Keratinocyte (primary cell): ENCODE measurements at regions not wholly inside any gene's neighbourhood (a gene's known extent, or its start where the extent isn't known, plus 50 kb on each side); places are given as distances from the start of the nearest gene placed in this dataset.
A peak's percentile ranks its signal among the peaks of the same experiment; 100 is the strongest.

Source experiments
- DNase-seq: peaks from one replicate; pipeline ENCODE4 v3.0.0-alpha.2; 2011; ENCODE audit warnings: low read depth, missing footprints, low spot score
- FAIRE-seq: peaks from 2 replicates; lab custom pipeline; 2011; peaks lifted over from hg19 to GRCh38; lab: Jason Lieb, UNC
- H2AFZ ChIP-seq: 2 replicates; pipeline ENCODE4 v1.6.0; 2012; ENCODE audit warnings: low read length, control low read depth, inconsistent platforms; ENCODE audit not compliant: control insufficient read depth
- H3K27ac ChIP-seq: 2 replicates; pipeline ENCODE4 v1.5.1; 2011; ENCODE audit warnings: low read length; ENCODE audit not compliant: control insufficient read depth, insufficient read depth
- H3K27me3 ChIP-seq: 3 replicates; pipeline ENCODE4 v1.6.0; 2011; ENCODE audit warnings: low read length; ENCODE audit not compliant: control insufficient read depth, insufficient read depth; ENCODE audit errors: extremely low read depth
- H3K36me3 ChIP-seq, 2 experiments: 2 replicates in 1 of 2; 3 replicates in 1 of 2; pipeline ENCODE4 v1.5.1; 2011; ENCODE audit warnings: low read length in 2 of 2, mild to moderate bottlenecking in 1 of 2; ENCODE audit not compliant: control insufficient read depth in 2 of 2, insufficient read depth in 2 of 2; ENCODE audit errors: extremely low read depth in 1 of 2
- H3K4me1 ChIP-seq: 3 replicates; pipeline ENCODE4 v1.5.1; 2011; ENCODE audit warnings: low read length; ENCODE audit not compliant: control insufficient read depth, insufficient read depth; ENCODE audit errors: extremely low read depth
- H3K4me2 ChIP-seq: 3 replicates; pipeline ENCODE4 v1.6.0; 2011; ENCODE audit warnings: low read depth, low read length; ENCODE audit not compliant: control insufficient read depth, insufficient read depth; ENCODE audit errors: extremely low read depth
- H3K4me3 ChIP-seq, 3 experiments: fragments of 200-600 bp in 1 of 3; sonication (generic) in 1 of 3; 2 replicates in 2 of 3; 3 replicates in 1 of 3; pipeline ENCODE4 v1.5.1; 2011 to 2016; ENCODE audit warnings: low read length in 3 of 3, mild to moderate bottlenecking in 3 of 3, control low read depth in 2 of 3, inconsistent platforms in 1 of 3, low read depth in 1 of 3, mixed read lengths in 1 of 3, mixed run types in 1 of 3, moderate library complexity in 1 of 3; ENCODE audit not compliant: control insufficient read depth in 2 of 3, insufficient read depth in 2 of 3; ENCODE audit errors: extremely low read depth in 1 of 3
- H3K79me2 ChIP-seq: 2 replicates; pipeline ENCODE4 v1.6.0; 2012; ENCODE audit warnings: low read length; ENCODE audit not compliant: control insufficient read depth, insufficient read depth
- H3K9ac ChIP-seq: 3 replicates; pipeline ENCODE4 v1.6.0; 2011; ENCODE audit warnings: low read length; ENCODE audit not compliant: control insufficient read depth, insufficient read depth; ENCODE audit errors: extremely low read depth
- H3K9me1 ChIP-seq: 3 replicates; pipeline ENCODE4 v1.6.0; 2011; ENCODE audit warnings: low read length; ENCODE audit not compliant: control insufficient read depth, insufficient read depth; ENCODE audit errors: extremely low read depth
- H3K9me3 ChIP-seq: 2 replicates; pipeline ENCODE4 v1.5.1; 2012; ENCODE audit warnings: low read depth, low read length; ENCODE audit not compliant: control insufficient read depth
- H4K20me1 ChIP-seq: 3 replicates; pipeline ENCODE4 v1.6.0; 2011; ENCODE audit warnings: low read length; ENCODE audit not compliant: control insufficient read depth, insufficient read depth; ENCODE audit errors: extremely low read depth
- CTCF ChIP-seq, 3 experiments: IDR thresholded peaks in 1 of 3; conservative IDR thresholded peaks in 1 of 3; optimal IDR thresholded peaks in 1 of 3; 2 replicates in 2 of 3; 3 replicates in 1 of 3; pipeline versions ENCODE3 to v1.5.1; 2011; ENCODE audit warnings: low read length in 3 of 3, mild to moderate bottlenecking in 3 of 3, moderate library complexity in 2 of 3, control low read depth in 1 of 3, inconsistent platforms in 1 of 3; ENCODE audit not compliant: insufficient read depth in 2 of 3; ENCODE audit errors: extremely low read depth in 1 of 3
- EZH2 ChIP-seq: IDR thresholded peaks from one replicate; pipeline ENCODE4 v1.6.1; 2012; ENCODE audit warnings: inconsistent platforms, mild to moderate bottlenecking, low read length, moderate library complexity
- dilution Hi-C: fragments of 300-500 bp; cut with MboI; formaldehyde crosslinking; loops from one replicate; pipeline ENCODE4 v1.7.0; 2020; ENCODE audit warnings: low sequenced_read_pairs; ENCODE audit not compliant: extremely low pct_ligation_motif_present

GRCh38 chr21:41640748-41641509 is 125.9 kb downstream of the RIPK4 start:
- FAIRE-seq (peak; percentile 89), DNase-seq (no peak)
- Histone ChIP-seq H3K9me3 (peaks cover 2% of the 10 kb centered on the region), H3K4me1 (peaks cover 45% of the 10 kb centered on the region), H3K9me1 (no peaks in the 10 kb centered on the region), H3K4me3 (no peak overlapping the region), H2AFZ (peak overlapping the region; percentile 18), H3K9ac (peak overlapping the region; percentile 82), H3K79me2 (no peaks in the 10 kb centered on the region), H3K27ac (peak overlapping the region; percentile 98), H3K36me3 (no peaks in the 10 kb centered on the region), H4K20me1 (no peaks in the 10 kb centered on the region), H3K4me2 (peak overlapping the region; percentile 60), H3K27me3 (no peaks in the 10 kb centered on the region)
- dilution Hi-C loops: no loop called here
- TF ChIP-seq EZH2 (no peak), CTCF (optimal IDR thresholded peaks at IDR 0.05 in 1 of 3, IDR thresholded peaks at IDR 0.05 in 1 of 3, conservative IDR thresholded peaks at IDR 0.05 in 1 of 3; ENCODE audit: extremely low read depth in 1 of 3, insufficient read depth in 2 of 3, low read length in 3 of 3) (no peak)

- Histone ChIP-seq H3K4me1 (peaks cover 52% of the 10 kb centered on the region), H3K9me3 (peaks cover 2% of the 10 kb centered on the region), H3K9me1 (no peaks in the 10 kb centered on the region), H2AFZ (no peak overlapping the region), H3K4me3 (no peak overlapping the region), H3K27ac (no peak overlapping the region), H3K4me2 (no peak overlapping the region), H3K79me2 (no peaks in the 10 kb centered on the region), H3K27me3 (no peaks in the 10 kb centered on the region), H4K20me1 (no peaks in the 10 kb centered on the region), H3K36me3 (no peaks in the 10 kb centered on the region), H3K9ac (no peak overlapping the region)
- no peak for TF ChIP-seq CTCF (optimal IDR thresholded peaks at IDR 0.05 in 1 of 3, IDR thresholded peaks at IDR 0.05 in 1 of 3, conservative IDR thresholded peaks at IDR 0.05 in 1 of 3; ENCODE audit: extremely low read depth in 1 of 3, insufficient read depth in 2 of 3, low read length in 3 of 3)
- TF ChIP-seq EZH2: no peak
- DNase-seq (no peak), FAIRE-seq (no peak)
- dilution Hi-C loops: no loop called here
These were observed 127.1 kb downstream of the RIPK4 start for GRCh38 chr21:41639766-41640165.
